ENCODE measurements at regions not wholly inside any gene's neighbourhood (a gene's known extent, or its start where the extent isn't known, plus 50 kb on each side); places are given as distances from the start of the nearest gene placed in this dataset.

GRCh38 chr14:97065305-97066067 is 268.3 kb downstream of the VRK1 start:
- TF ChIP-seq CTCF (IDR thresholded peaks at IDR 0.05) (no peak), POLR2A (IDR thresholded peaks at IDR 0.05) (no peak), EP300 (IDR thresholded peaks at IDR 0.05) (no peak)
